GM12865 (cell line): ENCODE measurements at regions not wholly inside any gene's neighbourhood (a gene's known extent, or its start where the extent isn't known, plus 50 kb on each side); places are given as distances from the start of the nearest gene placed in this dataset.
"Not testable (repeated sequence)": the region's sequence is repeated elsewhere in the genome, so short reads cannot be mapped to it uniquely, and the experiment has no call there.

Experiments used
- DNase-seq: peaks from one replicate; pipeline ENCODE4 v3.0.0; 2010; ENCODE audit warnings: low read depth
- H3K4me3 ChIP-seq: 2 replicates; pipeline ENCODE4 v1.5.1; 2011; ENCODE audit warnings: mild to moderate bottlenecking, low read depth, low read length, control low read depth
- TF ChIP-seq, protein P1 (sequence below): IDR thresholded peaks from 2 replicates; pipeline ENCODE4 v1.5.1; 2011; ENCODE audit warnings: low read length, control low read depth, low read depth, inconsistent platforms; ENCODE audit not compliant: insufficient read depth; ENCODE audit errors: missing control alignments

DNA sequence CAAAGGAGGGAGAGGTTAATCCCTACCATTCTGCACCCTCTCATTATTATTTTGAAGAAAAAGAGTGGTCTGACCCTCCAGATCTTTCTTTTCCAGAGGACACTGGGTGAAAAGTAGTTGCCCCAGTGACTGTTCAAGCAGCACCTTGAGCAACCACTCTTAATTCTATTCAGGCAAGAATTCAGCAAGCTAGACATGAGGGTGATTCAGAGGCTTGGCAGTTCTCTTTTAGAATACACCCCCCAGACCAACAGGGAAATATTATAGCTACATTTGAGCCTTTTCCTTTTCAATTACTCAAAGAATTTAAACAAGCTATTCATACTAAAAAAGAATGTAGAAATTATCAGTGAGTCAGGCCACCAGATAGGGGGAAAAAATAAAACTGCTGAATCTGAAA lies 178.3 kb downstream of the MRPS30 start:
- no peak overlapping the region for H3K4me3 ChIP-seq
- TF ChIP-seq, protein P1, sequence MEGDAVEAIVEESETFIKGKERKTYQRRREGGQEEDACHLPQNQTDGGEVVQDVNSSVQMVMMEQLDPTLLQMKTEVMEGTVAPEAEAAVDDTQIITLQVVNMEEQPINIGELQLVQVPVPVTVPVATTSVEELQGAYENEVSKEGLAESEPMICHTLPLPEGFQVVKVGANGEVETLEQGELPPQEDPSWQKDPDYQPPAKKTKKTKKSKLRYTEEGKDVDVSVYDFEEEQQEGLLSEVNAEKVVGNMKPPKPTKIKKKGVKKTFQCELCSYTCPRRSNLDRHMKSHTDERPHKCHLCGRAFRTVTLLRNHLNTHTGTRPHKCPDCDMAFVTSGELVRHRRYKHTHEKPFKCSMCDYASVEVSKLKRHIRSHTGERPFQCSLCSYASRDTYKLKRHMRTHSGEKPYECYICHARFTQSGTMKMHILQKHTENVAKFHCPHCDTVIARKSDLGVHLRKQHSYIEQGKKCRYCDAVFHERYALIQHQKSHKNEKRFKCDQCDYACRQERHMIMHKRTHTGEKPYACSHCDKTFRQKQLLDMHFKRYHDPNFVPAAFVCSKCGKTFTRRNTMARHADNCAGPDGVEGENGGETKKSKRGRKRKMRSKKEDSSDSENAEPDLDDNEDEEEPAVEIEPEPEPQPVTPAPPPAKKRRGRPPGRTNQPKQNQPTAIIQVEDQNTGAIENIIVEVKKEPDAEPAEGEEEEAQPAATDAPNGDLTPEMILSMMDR, result no peak
- no peak for DNase-seq

DNA sequence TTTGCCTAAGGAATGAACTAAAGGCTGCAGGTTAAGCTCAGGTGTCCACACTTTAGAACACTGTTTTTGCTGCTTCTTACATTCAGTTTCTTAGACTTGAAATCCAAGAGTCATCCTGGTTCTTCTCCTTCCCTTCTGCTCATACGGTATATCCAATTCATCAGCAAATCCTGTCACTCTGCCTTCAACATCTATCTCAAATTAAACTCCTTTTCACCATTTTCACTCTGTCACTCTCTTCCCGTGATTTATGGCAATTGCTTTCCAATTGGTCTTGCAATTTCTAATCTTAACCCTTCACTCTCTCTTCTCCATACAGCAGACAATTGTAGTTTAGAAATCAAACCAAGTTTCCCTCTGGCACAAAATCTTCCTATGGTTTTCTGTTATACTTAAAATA lies 182.9 kb downstream of the MRPS30 start:
- TF ChIP-seq, protein P1, result no peak
- no peak for DNase-seq
- H3K4me3 ChIP-seq, result no peak overlapping the region

DNA sequence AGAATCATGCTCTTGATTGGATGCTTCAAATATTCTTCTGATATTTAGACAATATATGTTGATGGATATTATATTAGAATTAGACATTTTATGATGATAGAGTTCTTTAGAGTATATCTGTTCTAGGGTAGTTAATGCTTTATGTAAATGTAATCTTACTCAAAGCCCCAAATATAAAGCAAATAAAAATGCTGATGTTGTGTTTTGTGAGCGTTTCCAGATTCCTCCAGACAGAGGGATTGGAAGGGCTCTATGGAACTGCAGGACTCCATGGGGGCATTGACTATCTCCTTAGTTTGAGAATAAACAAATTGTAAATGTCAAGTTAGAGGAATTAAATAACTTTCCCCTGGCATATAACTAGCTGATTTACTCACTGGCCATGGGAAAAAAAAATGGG lies 184.5 kb downstream of the MRPS30 start:
- DNase-seq, result no peak
- TF ChIP-seq, protein P1, result no peak
- H3K4me3 ChIP-seq, result no peak overlapping the region

DNA sequence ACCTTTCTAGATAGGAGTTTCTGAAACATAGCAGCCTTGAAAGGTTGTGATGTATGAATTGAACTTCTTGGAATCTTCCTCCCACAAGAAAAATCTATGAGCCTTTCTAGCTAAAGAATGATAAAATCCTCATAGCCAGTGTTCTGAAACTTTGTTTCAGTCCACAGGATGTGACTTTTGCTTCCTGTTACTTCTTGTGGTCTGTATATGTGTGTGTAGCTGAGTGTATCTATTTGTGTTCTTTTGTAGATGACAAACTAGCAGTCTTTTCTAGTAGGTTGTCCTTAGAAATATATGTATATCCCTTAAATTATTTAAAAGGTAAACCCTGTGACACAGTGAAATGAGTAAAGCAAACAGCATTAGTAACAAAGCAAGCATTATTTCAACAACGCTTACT lies 188.8 kb downstream of the MRPS30 start:
- TF ChIP-seq, protein P1, result no peak
- DNase-seq, result no peak
- H3K4me3 ChIP-seq, result no peak overlapping the region

DNA sequence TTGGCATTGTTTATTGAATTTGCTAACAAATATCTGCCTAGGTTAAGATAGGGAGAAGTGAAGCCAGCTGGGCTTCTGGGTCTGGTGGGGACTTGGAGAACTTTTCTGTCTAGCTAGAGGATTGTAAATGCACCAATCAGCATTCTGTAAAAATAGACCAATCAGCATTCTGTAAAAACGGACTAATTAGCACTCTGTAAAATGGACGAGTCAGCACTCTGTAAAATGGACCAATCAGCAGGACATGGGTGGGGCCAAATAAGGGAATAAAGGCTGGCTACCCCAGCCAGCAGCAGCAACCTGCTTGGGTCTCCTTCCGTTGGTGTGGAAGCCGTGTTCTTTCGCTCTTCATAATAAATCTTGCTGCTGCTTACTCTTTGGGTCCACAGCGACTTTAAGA lies 198.4 kb downstream of the MRPS30 start:
- DNase-seq, H3K4me3 ChIP-seq: not testable (repeated sequence)

DNA sequence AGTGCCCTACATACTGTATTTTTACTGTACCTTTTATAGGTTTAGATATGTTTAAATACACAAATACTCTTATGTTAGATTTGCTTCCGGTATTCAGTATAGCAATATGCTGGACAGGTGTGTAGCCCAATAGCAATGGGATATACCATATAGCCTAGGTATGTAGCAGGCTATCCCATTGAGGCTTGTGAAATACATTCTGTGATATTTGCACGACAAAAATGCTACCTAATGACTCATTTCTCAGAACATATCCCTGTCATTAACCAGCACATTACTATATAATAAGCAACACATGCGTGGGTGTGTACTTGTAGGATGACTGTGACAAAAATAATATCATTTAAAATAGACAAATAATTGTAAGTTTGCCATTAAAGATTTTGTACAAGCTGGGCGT lies 208.8 kb downstream of the MRPS30 start:
- no peak for DNase-seq
- TF ChIP-seq, protein P1, result no peak
- H3K4me3 ChIP-seq, result no peak overlapping the region

DNA sequence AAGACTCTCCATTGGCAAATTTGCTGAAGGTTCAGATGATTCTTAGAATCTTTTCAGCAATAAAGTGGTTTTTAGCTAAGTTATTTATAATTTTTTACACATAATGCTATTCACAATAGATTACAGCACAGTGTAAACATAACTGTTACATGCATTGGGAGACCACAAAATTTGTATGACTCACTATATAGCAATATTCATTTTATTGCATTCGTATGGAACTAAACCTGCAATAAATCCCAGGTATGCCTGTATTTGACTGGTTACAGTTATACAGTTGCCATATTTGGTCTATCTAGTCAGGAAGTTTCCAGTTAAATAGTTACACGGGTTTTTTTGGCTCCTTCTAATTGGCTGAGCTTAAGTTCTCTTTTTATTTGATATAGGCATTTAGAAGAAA lies 220.8 kb downstream of the MRPS30 start:
- H3K4me3 ChIP-seq, result no peak overlapping the region
- no peak for DNase-seq
- TF ChIP-seq, protein P1, result no peak

DNA sequence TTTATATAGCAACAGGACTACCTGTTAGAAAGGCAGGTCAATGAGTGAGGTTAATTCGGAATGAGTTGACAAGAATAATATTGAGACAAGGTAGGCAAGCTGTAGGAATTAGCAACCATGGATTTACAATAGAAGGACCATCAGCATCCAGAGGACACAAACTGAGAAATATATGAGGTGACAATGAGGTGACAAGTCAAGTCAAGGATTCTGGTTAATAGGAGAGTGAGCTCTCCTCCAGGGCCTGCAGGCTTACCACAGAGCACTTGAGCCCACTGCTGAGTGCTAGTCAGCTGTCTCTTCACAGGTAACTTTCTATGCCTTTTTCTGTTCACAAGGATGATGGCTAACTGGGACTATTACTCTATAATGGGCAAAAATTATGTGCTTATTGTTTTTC lies 227.2 kb downstream of the MRPS30 start:
- no peak overlapping the region for H3K4me3 ChIP-seq
- no peak for DNase-seq
- TF ChIP-seq, protein P1, result no peak
